Loucy (cell line): ENCODE measurements at regions not wholly inside any gene's neighbourhood (a gene's known extent, or its start where the extent isn't known, plus 50 kb on each side); places are given as distances from the start of the nearest gene placed in this dataset.

Experiments used
- H2AFZ ChIP-seq: fragments of 200-600 bp; sonication (generic); 2 replicates; pipeline ENCODE4 v1.6.0; 2016; ENCODE audit warnings: antibody characterized with exemption, mild to moderate bottlenecking, low read length, moderate library complexity
- H3F3A ChIP-seq: fragments of 200-600 bp; 2 replicates; pipeline ENCODE4 v1.6.0; 2016; ENCODE audit warnings: antibody characterized with exemption, low read depth, mild to moderate bottlenecking
- H3K27me3 ChIP-seq: fragments of 200-600 bp; sonication (generic); 2 replicates; pipeline ENCODE4 v1.6.1; 2014; ENCODE audit warnings: low read length, mild to moderate bottlenecking; ENCODE audit not compliant: insufficient read depth, poor library complexity, severe bottlenecking
- H3K36me3 ChIP-seq: fragments of 200-600 bp; sonication (generic); 2 replicates; pipeline ENCODE4 v1.6.1; 2016; ENCODE audit warnings: low read length; ENCODE audit not compliant: insufficient read depth
- H3K4me1 ChIP-seq: fragments of 200-600 bp; sonication (generic); 2 replicates; pipeline ENCODE4 v1.5.1; 2014; ENCODE audit warnings: low read length, mild to moderate bottlenecking; ENCODE audit not compliant: insufficient read depth, poor library complexity, severe bottlenecking
- H3K4me2 ChIP-seq: fragments of 200-600 bp; sonication (generic); 2 replicates; pipeline ENCODE4 v1.6.0; 2014; ENCODE audit warnings: antibody characterized with exemption, low read length, low read depth, mild to moderate bottlenecking; ENCODE audit not compliant: poor library complexity, severe bottlenecking
- H3K4me3 ChIP-seq: fragments of 200-600 bp; sonication (generic); 2 replicates; pipeline ENCODE4 v1.5.1; 2014; ENCODE audit warnings: low read length, mild to moderate bottlenecking, mixed read lengths; ENCODE audit not compliant: poor library complexity, severe bottlenecking
- H3K79me2 ChIP-seq: fragments of 200-600 bp; sonication (generic); 2 replicates; pipeline ENCODE4 v1.6.1; 2014; ENCODE audit warnings: low read length; ENCODE audit not compliant: insufficient read depth
- H3K9ac ChIP-seq: fragments of 200-600 bp; sonication (generic); 2 replicates; pipeline ENCODE4 v1.6.0; 2014; ENCODE audit warnings: mild to moderate bottlenecking, low read depth, low read length, moderate library complexity; ENCODE audit not compliant: poor library complexity, severe bottlenecking
- H3K9me2 ChIP-seq: fragments of 200-600 bp; sonication (generic); replicated peaks from 2 replicates; pipeline ENCODE4 v1.6.1; 2016; ENCODE audit warnings: low read depth, low read length, mixed read lengths
- H3K9me3 ChIP-seq: fragments of 200-600 bp; sonication (generic); 2 replicates; pipeline ENCODE4 v1.6.1; 2014; ENCODE audit warnings: mild to moderate bottlenecking, antibody characterized with exemption, low read length, low read depth; ENCODE audit not compliant: insufficient read depth
- H4K20me1 ChIP-seq: fragments of 200-600 bp; sonication (generic); 2 replicates; pipeline ENCODE4 v1.6.0; 2014; ENCODE audit warnings: antibody characterized with exemption, low read length, mild to moderate bottlenecking; ENCODE audit not compliant: insufficient read depth, poor library complexity, severe bottlenecking
- CTCF ChIP-seq: fragments of 200-600 bp; sonication (generic); conservative IDR thresholded peaks from 2 replicates; pipeline ENCODE4 v1.5.1; 2014; ENCODE audit warnings: mild to moderate bottlenecking, antibody characterized with exemption, low read length
- EZH2phosphoT487 ChIP-seq: fragments of 200-600 bp; IDR thresholded peaks from 2 replicates; pipeline ENCODE4 v1.6.1; 2018; ENCODE audit warnings: antibody characterized with exemption, mild to moderate bottlenecking, moderate library complexity, borderline replicate concordance

DNA sequence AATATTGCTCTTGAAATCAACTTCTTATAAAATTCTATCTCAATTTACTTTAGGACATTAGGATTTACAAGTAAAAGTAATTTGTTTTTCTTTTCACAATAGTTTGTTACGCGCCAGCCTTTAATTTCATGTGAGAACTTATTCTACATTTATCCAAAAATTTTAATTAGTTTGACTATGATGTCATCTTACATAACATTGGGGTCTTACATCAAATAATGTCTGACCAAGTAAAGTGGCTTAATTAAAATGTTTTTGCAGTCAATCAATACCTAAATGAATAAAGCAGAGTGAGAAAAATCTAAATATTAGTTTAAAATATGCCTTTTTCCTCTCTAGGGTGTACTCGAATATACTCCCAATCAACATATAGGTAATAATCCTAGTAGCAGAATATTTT, 666.2 kb upstream of the FBXO33 start:
- no peak overlapping the region for H3K4me2 ChIP-seq
- no peaks in the 10 kb centered on the region for H3K9me2 ChIP-seq
- no peak overlapping the region for H2AFZ ChIP-seq
- no peaks in the 10 kb centered on the region for H3K4me1 ChIP-seq
- H3F3A ChIP-seq, result no peaks in the 10 kb centered on the region
- no peak overlapping the region for H3K4me3 ChIP-seq
- H3K36me3 ChIP-seq, result no peaks in the 10 kb centered on the region
- no peaks in the 10 kb centered on the region for H3K9me3 ChIP-seq
- H3K79me2 ChIP-seq, result no peaks in the 10 kb centered on the region
- TF ChIP-seq EZH2phosphoT487, result no peak
- TF ChIP-seq CTCF, result no peak
- H3K27me3 ChIP-seq, result no peaks in the 10 kb centered on the region
- H4K20me1 ChIP-seq, result no peaks in the 10 kb centered on the region
- H3K9ac ChIP-seq, result no peak overlapping the region

DNA sequence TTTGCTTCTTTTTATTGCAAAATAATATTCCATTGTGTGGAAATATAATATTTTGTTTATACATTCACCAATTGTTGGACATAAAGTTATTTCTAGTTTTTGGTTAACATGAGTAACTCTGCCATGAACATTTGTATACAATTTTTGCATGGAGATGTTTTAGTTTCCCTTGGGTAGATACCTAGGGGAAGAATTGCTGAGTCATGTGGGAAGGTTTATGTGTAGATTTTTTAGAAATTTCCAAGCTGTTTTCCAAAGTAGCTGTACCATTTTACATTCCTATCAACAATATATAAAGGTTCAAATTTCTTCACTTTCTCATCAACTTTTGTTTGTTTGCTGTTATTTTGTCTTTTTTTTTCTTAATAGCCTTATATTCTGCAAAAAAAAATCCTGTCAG, 664.7 kb upstream of the FBXO33 start:
- H3K36me3 ChIP-seq, result no peaks in the 10 kb centered on the region
- H3K27me3 ChIP-seq, result no peaks in the 10 kb centered on the region
- H3K79me2 ChIP-seq, result no peaks in the 10 kb centered on the region
- H3K9me3 ChIP-seq, result no peaks in the 10 kb centered on the region
- H3K4me1 ChIP-seq, result no peaks in the 10 kb centered on the region
- no peak for TF ChIP-seq EZH2phosphoT487
- no peak for TF ChIP-seq CTCF
- no peak overlapping the region for H3K9ac ChIP-seq
- no peaks in the 10 kb centered on the region for H4K20me1 ChIP-seq
- H3K4me2 ChIP-seq, result no peak overlapping the region
- H3F3A ChIP-seq, result no peaks in the 10 kb centered on the region
- no peak overlapping the region for H2AFZ ChIP-seq
- H3K4me3 ChIP-seq, result no peak overlapping the region
- no peaks in the 10 kb centered on the region for H3K9me2 ChIP-seq

DNA sequence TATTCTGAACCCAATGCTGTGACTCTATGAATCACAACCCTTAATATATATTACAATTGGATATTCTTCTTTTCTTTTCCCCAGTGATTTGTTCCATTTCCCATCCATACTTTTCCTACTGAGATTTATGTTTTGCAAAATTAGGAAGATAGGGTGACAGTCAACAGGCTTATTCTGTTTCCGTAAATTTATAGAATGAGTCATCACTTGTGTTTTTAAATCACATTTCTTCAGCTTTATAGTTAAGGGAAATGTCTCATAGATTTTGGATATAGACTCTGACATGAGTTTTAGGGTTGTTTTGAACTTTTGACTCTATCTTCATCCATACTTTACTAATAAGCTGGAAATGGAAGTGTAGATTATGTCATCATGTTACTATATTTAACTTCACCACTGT, 661.6 kb upstream of the FBXO33 start:
- Histone ChIP-seq H3K4me1 (no peaks in the 10 kb centered on the region), H3K36me3 (no peaks in the 10 kb centered on the region), H4K20me1 (no peaks in the 10 kb centered on the region), H3K9me2 (no peaks in the 10 kb centered on the region), H2AFZ (no peak overlapping the region), H3K4me2 (no peak overlapping the region), H3K4me3 (no peak overlapping the region), H3K79me2 (no peaks in the 10 kb centered on the region), H3K9ac (no peak overlapping the region), H3F3A (no peaks in the 10 kb centered on the region), H3K27me3 (no peaks in the 10 kb centered on the region), H3K9me3 (no peaks in the 10 kb centered on the region)
- no peak for TF ChIP-seq EZH2phosphoT487
- no peak for TF ChIP-seq CTCF
